H1 (cell line): ENCODE measurements at regions not wholly inside any gene's neighbourhood (a gene's known extent, or its start where the extent isn't known, plus 50 kb on each side); places are given as distances from the start of the nearest gene placed in this dataset.

Experiments
- CTCF ChIA-PET: fragments of 300-600 bp; sonication (Branson Sonifier 250); formaldehyde crosslinking; loops from one replicate; lab custom pipeline; 2021; ENCODE audit not compliant: partially characterized antibody; lab: Charles Lee
- POLR2A ChIA-PET: fragments of 300-600 bp; sonication (Branson Sonifier 250); formaldehyde crosslinking; loops from one replicate; lab custom pipeline; 2021; ENCODE audit warnings: inconsistent platforms; ENCODE audit not compliant: partially characterized antibody; lab: Charles Lee
- DNase-seq, 2 experiments: peaks; one replicate each; pipeline versions ENCODE4 v3.0.0 to v3.0.0-alpha.2; 2010 to 2022; ENCODE audit warnings: low spot score in 2 of 2, low read depth in 1 of 2, mixed read lengths in 1 of 2
- FAIRE-seq: peaks from 2 replicates; lab custom pipeline; 2011; peaks lifted over from hg19 to GRCh38; lab: Jason Lieb, UNC
- H2AFZ ChIP-seq: 2 replicates; pipeline ENCODE4 v1.8.1; 2012; ENCODE audit warnings: low read length, inconsistent platforms
- H2AK5ac ChIP-seq: 2 replicates; pipeline ENCODE4 v1.6.1; 2013; ENCODE audit warnings: low read depth, low read length
- H2BK120ac ChIP-seq: replicated peaks from 2 replicates; pipeline ENCODE3; 2013; ENCODE audit warnings: low read depth, low read length, inconsistent platforms
- H2BK12ac ChIP-seq: 2 replicates; pipeline ENCODE4 v1.6.1; 2013; ENCODE audit warnings: low read depth, low read length
- H2BK15ac ChIP-seq: 2 replicates; pipeline ENCODE4 v1.6.1; 2013; ENCODE audit warnings: low read length
- H2BK20ac ChIP-seq: 2 replicates; pipeline ENCODE4 v1.6.1; 2013; ENCODE audit warnings: low read length
- H2BK5ac ChIP-seq: 2 replicates; pipeline ENCODE4 v1.6.1; 2013; ENCODE audit warnings: low read depth, low read length
- H3K14ac ChIP-seq: 2 replicates; pipeline ENCODE4 v1.6.1; 2013; ENCODE audit warnings: inconsistent platforms; ENCODE audit not compliant: insufficient read length
- H3K18ac ChIP-seq: 2 replicates; pipeline ENCODE4 v1.6.1; 2013; ENCODE audit warnings: low read length; ENCODE audit errors: extremely low read depth
- H3K23ac ChIP-seq: 2 replicates; pipeline ENCODE4 v1.6.1; 2013; ENCODE audit warnings: inconsistent platforms; ENCODE audit not compliant: insufficient read length
- H3K23me2 ChIP-seq: 2 replicates; pipeline ENCODE4 v1.6.1; 2013; ENCODE audit warnings: low read depth, low read length
- H3K27ac ChIP-seq: 2 replicates; pipeline ENCODE4 v1.6.1; 2011; ENCODE audit warnings: low read depth, low read length, inconsistent platforms
- H3K27me3 ChIP-seq, 4 experiments: replicated peaks in 1 of 4; 1 replicate in 1 of 4; 2 replicates in 3 of 4; pipeline versions ENCODE4 v1.6.1 to v1.8.1; 2011 to 2013; ENCODE audit warnings: low read length in 3 of 4, mild to moderate bottlenecking in 3 of 4, inconsistent platforms in 2 of 4, mixed read lengths in 2 of 4, moderate library complexity in 1 of 4; ENCODE audit not compliant: control insufficient read depth in 3 of 4, insufficient read depth in 3 of 4; ENCODE audit errors: extremely low read depth in 1 of 4
- H3K36me3 ChIP-seq, 4 experiments: 2 replicates each; pipeline versions ENCODE4 v1.6.1 to v1.8.1; 2011 to 2013; ENCODE audit warnings: mild to moderate bottlenecking in 4 of 4, low read length in 3 of 4, moderate library complexity in 2 of 4, control low read depth in 1 of 4, inconsistent platforms in 1 of 4; ENCODE audit not compliant: insufficient read depth in 4 of 4, control insufficient read depth in 2 of 4
- H3K4ac ChIP-seq: replicated peaks from 2 replicates; pipeline ENCODE3; 2013; ENCODE audit warnings: low read length, low read depth, mixed read lengths, inconsistent platforms; ENCODE audit not compliant: insufficient read length
- H3K4me1 ChIP-seq, 4 experiments: replicated peaks in 1 of 4; 1 replicate in 1 of 4; 2 replicates in 3 of 4; pipeline versions ENCODE4 v1.6.1 to v1.8.1; 2011 to 2013; ENCODE audit warnings: low read length in 3 of 4, inconsistent platforms in 2 of 4, mixed read lengths in 1 of 4; ENCODE audit not compliant: insufficient read depth in 4 of 4, control insufficient read depth in 3 of 4
- H3K4me2 ChIP-seq, 2 experiments: 2 replicates each; pipeline versions ENCODE4 v1.6.1 to v1.8.1; 2011 to 2013; ENCODE audit warnings: low read depth in 2 of 2, low read length in 2 of 2, control low read depth in 1 of 2, inconsistent platforms in 1 of 2, mild to moderate bottlenecking in 1 of 2; ENCODE audit not compliant: insufficient read depth in 1 of 2
- H3K4me3 ChIP-seq, 4 experiments: fragments of 200-600, 300-600 bp in 1 of 4; sonication (generic), shearing (Covaris generic), sonication (Bioruptor Twin) in 1 of 4; 2 replicates each; pipeline versions ENCODE4 v1.5.1 to v1.8.1; 2011 to 2016; ENCODE audit warnings: low read length in 4 of 4, low read depth in 3 of 4, control low read depth in 2 of 4, inconsistent platforms in 2 of 4, mild to moderate bottlenecking in 2 of 4, mixed read lengths in 1 of 4, moderate library complexity in 1 of 4; ENCODE audit not compliant: insufficient read depth in 2 of 4; ENCODE audit errors: extremely low read depth in 1 of 4
- H3K56ac ChIP-seq: replicated peaks from 2 replicates; pipeline ENCODE3; 2013; ENCODE audit warnings: low read depth, mild to moderate bottlenecking, mixed read lengths, low read length, inconsistent platforms; ENCODE audit not compliant: insufficient read length
- H3K79me1 ChIP-seq: 2 replicates; pipeline ENCODE4 v1.6.1; 2013; ENCODE audit warnings: low read depth, low read length, control low read depth
- H3K79me2 ChIP-seq, 2 experiments: 2 replicates each; pipeline versions ENCODE4 v1.6.1 to v1.8.1; 2012 to 2013; ENCODE audit warnings: low read length in 2 of 2, mild to moderate bottlenecking in 2 of 2, inconsistent platforms in 1 of 2; ENCODE audit not compliant: insufficient read depth in 2 of 2, control insufficient read depth in 1 of 2
- H3K9ac ChIP-seq, 4 experiments: replicated peaks in 1 of 4; 1 replicate in 1 of 4; 2 replicates in 3 of 4; pipeline versions ENCODE4 v1.6.1 to v1.8.1; 2011 to 2013; ENCODE audit warnings: low read depth in 3 of 4, low read length in 3 of 4, control low read depth in 2 of 4, mild to moderate bottlenecking in 2 of 4, moderate library complexity in 2 of 4, inconsistent platforms in 1 of 4; ENCODE audit errors: extremely low read depth in 1 of 4
- H3K9me3 ChIP-seq, 2 experiments: 2 replicates each; pipeline versions ENCODE4 v1.6.1 to v1.8.1; 2012 to 2013; ENCODE audit warnings: mild to moderate bottlenecking in 2 of 2, moderate library complexity in 2 of 2, control low read depth in 1 of 2, inconsistent platforms in 1 of 2, low read depth in 1 of 2, low read length in 1 of 2, mixed read lengths in 1 of 2; ENCODE audit not compliant: insufficient read depth in 2 of 2
- H4K20me1 ChIP-seq, 2 experiments: replicated peaks in 1 of 2; 2 replicates each; pipeline versions ENCODE3 to v1.8.1; 2011 to 2013; ENCODE audit warnings: inconsistent platforms in 2 of 2, low read length in 2 of 2, mild to moderate bottlenecking in 1 of 2; ENCODE audit not compliant: insufficient read depth in 2 of 2, control insufficient read depth in 1 of 2
- H4K5ac ChIP-seq: 2 replicates; pipeline ENCODE4 v1.6.1; 2013; ENCODE audit warnings: low read length, low read depth, mixed read lengths, inconsistent platforms; ENCODE audit not compliant: insufficient read length
- H4K8ac ChIP-seq: 2 replicates; pipeline ENCODE4 v1.8.0; 2013; ENCODE audit warnings: mild to moderate bottlenecking, moderate library complexity, low read length, inconsistent platforms; ENCODE audit not compliant: insufficient read depth; ENCODE audit errors: extremely low read depth
- H4K91ac ChIP-seq: replicated peaks from 2 replicates; pipeline ENCODE3; 2013; ENCODE audit warnings: low read length, mixed read lengths, inconsistent platforms; ENCODE audit not compliant: insufficient read length
- HDAC6 ChIP-seq: IDR thresholded peaks from one replicate; pipeline ENCODE4 v1.7.1; 2012; ENCODE audit warnings: low read depth, mild to moderate bottlenecking, inconsistent platforms, low read length, moderate library complexity
- PHF8 ChIP-seq: fragments of 200-600 bp; sonication (generic); conservative IDR thresholded peaks from 2 replicates; pipeline ENCODE4 v1.7.1; 2012; ENCODE audit warnings: low read depth, mild to moderate bottlenecking, inconsistent platforms, low read length, moderate library complexity
- RXRA ChIP-seq: IDR thresholded peaks from 2 replicates; pipeline ENCODE4 v1.6.1; 2011; ENCODE audit warnings: low read depth, mild to moderate bottlenecking, low read length, moderate library complexity; ENCODE audit not compliant: insufficient read depth
- TEAD4 ChIP-seq: IDR thresholded peaks from 2 replicates; pipeline ENCODE4 v1.6.1; 2012; ENCODE audit warnings: low read depth, low read length, inconsistent platforms, mixed read lengths
- WGBS, 2 experiments: shearing (Covaris generic) in 1 of 2; methylation state at CpG; one replicate each; pipeline versions ENCODE4 v1.1.6 to v1.1.7; 2013 to 2015; ENCODE audit warnings: low lambda C conversion rate in 2 of 2, mixed read lengths in 2 of 2, inconsistent platforms in 1 of 2, low coverage in 1 of 2, missing lambda C conversion rate in 1 of 2; ENCODE audit not compliant: insufficient replicate concordance in 2 of 2, insufficient coverage in 1 of 2, insufficient read length in 1 of 2; ENCODE audit errors: extremely low coverage in 1 of 2, missing lambda C conversion rate in 1 of 2; 5-methylcytosine and 5-hydroxymethylcytosine counted together
- TF ChIP-seq, protein P1 (sequence below): IDR thresholded peaks from 2 replicates; pipeline ENCODE4 v1.6.1; 2011; ENCODE audit warnings: low read length, improper control_type of control experiment

DNA sequence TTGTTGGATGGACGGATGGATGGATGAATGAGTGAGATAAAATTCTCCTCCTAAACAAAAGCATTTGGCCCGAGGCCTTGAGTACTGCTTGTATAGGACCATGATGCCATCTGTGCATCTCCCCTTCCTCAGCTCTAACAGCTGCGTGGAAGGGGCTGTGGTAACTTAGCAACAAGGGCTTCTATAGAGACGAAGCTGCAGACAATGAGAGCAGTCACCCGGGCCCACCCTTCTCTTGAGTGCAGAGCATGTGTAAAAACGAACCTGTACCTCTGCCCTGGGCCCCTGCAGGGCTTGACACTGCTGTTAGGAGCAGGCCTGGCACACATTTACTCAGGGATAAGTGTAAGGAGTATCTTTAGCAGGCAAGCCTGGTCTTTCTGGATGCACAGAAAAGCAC, 391.5 kb downstream of the CADM1 start:
- H3K4ac ChIP-seq: no peak overlapping the region
- H2BK12ac ChIP-seq: no peak overlapping the region
- no peak overlapping the region for H4K91ac ChIP-seq
- no peak for FAIRE-seq
- TF ChIP-seq TEAD4 (no peak), PHF8 (no peak), RXRA (no peak), HDAC6 (no peak)
- TF ChIP-seq, protein P1, sequence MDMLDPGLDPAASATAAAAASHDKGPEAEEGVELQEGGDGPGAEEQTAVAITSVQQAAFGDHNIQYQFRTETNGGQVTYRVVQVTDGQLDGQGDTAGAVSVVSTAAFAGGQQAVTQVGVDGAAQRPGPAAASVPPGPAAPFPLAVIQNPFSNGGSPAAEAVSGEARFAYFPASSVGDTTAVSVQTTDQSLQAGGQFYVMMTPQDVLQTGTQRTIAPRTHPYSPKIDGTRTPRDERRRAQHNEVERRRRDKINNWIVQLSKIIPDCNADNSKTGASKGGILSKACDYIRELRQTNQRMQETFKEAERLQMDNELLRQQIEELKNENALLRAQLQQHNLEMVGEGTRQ: no peak
- H3K23me2 ChIP-seq: no peaks in the 10 kb centered on the region
- no peak overlapping the region for H3K56ac ChIP-seq
- H2BK20ac ChIP-seq: no peak overlapping the region
- DNase-seq: no peak
- H3K9ac ChIP-seq: no peak overlapping the region
- H2BK5ac ChIP-seq: no peak overlapping the region
- no peak overlapping the region for H4K8ac ChIP-seq
- no peaks in the 10 kb centered on the region for H3K79me1 ChIP-seq
- no peaks in the 10 kb centered on the region for H4K20me1 ChIP-seq
- H3K27ac ChIP-seq: no peak overlapping the region
- H3K14ac ChIP-seq: no peak overlapping the region
- ChIA-PET CTCF (interaction anchor here (0.8 to 2.0 kb wide), 2 partner anchors 10 to 119 kb away, joined by 3 to 6 read pairs; no protein-coding TSS in a partner anchor), POLR2A (no interaction called here)
- no peaks in the 10 kb centered on the region for H3K79me2 ChIP-seq
- 91% methylated on average over 6 of the region's 6 CpGs; no CpG with 5 or more reads in 1 of the 2 experiments for WGBS, 2 experiments
- H2AFZ ChIP-seq: no peak overlapping the region
- H2BK120ac ChIP-seq: no peak overlapping the region
- H2BK15ac ChIP-seq: no peak overlapping the region
- no peaks in the 10 kb centered on the region for H3K36me3 ChIP-seq
- H3K4me3 ChIP-seq: no peak overlapping the region
- no peaks in the 10 kb centered on the region for H3K9me3 ChIP-seq
- no peak overlapping the region for H2AK5ac ChIP-seq
- no peak overlapping the region for H3K18ac ChIP-seq
- no peak overlapping the region for H3K23ac ChIP-seq
- H3K27me3 ChIP-seq: no peaks in the 10 kb centered on the region
- peaks cover 2 to 8% (median 5%) of the 10 kb centered on the region in 4 experiments; a peak in 6 of 7 replicates for H3K4me1 ChIP-seq
- no peak overlapping the region for H3K4me2 ChIP-seq
- H4K5ac ChIP-seq: no peak overlapping the region
